B cell (primary cell): ENCODE measurements at regions not wholly inside any gene's neighbourhood (a gene's known extent, or its start where the extent isn't known, plus 50 kb on each side); places are given as distances from the start of the nearest gene placed in this dataset.

ENCODE experiments used
- ATAC-seq: fragments of 200-7000 bp; cut with Tn5 transposase; one replicate; pipeline ENCODE4 v1.10.0; 2021; ENCODE audit warnings: low read depth, mild to moderate bottlenecking, moderate number of reproducible peaks, moderate library complexity
- CTCF ChIA-PET: fragments of 350-600 bp; sonication (Branson Sonifier 250); formaldehyde crosslinking; loops from one replicate; lab custom pipeline; 2021; ENCODE audit warnings: antibody characterized with exemption, inconsistent platforms; lab: Charles Lee
- POLR2A ChIA-PET: fragments of 350-600 bp; sonication (Branson Sonifier 250); formaldehyde crosslinking; loops from one replicate; lab custom pipeline; 2021; ENCODE audit warnings: antibody characterized with exemption; lab: Charles Lee
- DNase-seq: peaks from one replicate; pipeline ENCODE4 v3.0.0; 2013
- H2AFZ ChIP-seq: 2 replicates; pipeline ENCODE4 v1.6.1; 2012; ENCODE audit warnings: mild to moderate bottlenecking, low read depth, low read length; ENCODE audit not compliant: insufficient read depth, poor library complexity, severe bottlenecking
- H3K27ac ChIP-seq, 2 donors: 1 replicate in 1 of 2; 2 replicates in 1 of 2; pipeline ENCODE4 v1.5.1; 2012 to 2013; ENCODE audit warnings: low read length in 2 of 2, mild to moderate bottlenecking in 2 of 2, moderate library complexity in 1 of 2
- H3K27me3 ChIP-seq, 4 experiments: fragments of 200-600 bp in 1 of 4; sonication (generic) in 1 of 4; replicated peaks in 1 of 4; 1 replicate in 2 of 4; 2 replicates in 2 of 4; pipeline versions ENCODE4 v1.6.1 to v1.7.0; 2013 to 2016; ENCODE audit warnings: low read length in 3 of 4, mild to moderate bottlenecking in 2 of 4, mixed read lengths in 1 of 4, moderate library complexity in 1 of 4; ENCODE audit not compliant: insufficient read depth in 4 of 4, control insufficient read depth in 3 of 4; ENCODE audit errors: control extremely low read depth in 1 of 4
- H3K36me3 ChIP-seq, 2 experiments: replicated peaks in 1 of 2; 1 replicate in 1 of 2; 2 replicates in 1 of 2; pipeline versions ENCODE4 v1.6.1 to v1.7.1; 2013; ENCODE audit warnings: low read length in 1 of 2; ENCODE audit not compliant: insufficient read depth in 2 of 2, control insufficient read depth in 1 of 2; ENCODE audit errors: control extremely low read depth in 1 of 2, extremely low read depth in 1 of 2
- H3K4me1 ChIP-seq, 2 donors: fragments of 200-600 bp in 1 of 2; sonication (generic) in 1 of 2; 1 replicate in 1 of 2; 2 replicates in 1 of 2; pipeline versions ENCODE4 v1.5.1 to v1.6.1; 2013 to 2017; ENCODE audit warnings: low read length in 2 of 2; ENCODE audit not compliant: control insufficient read depth in 2 of 2, insufficient read depth in 2 of 2
- H3K4me2 ChIP-seq: replicated peaks from 2 replicates; pipeline ENCODE3; 2012; ENCODE audit warnings: mild to moderate bottlenecking, low read depth, low read length; ENCODE audit not compliant: poor library complexity, severe bottlenecking
- H3K4me3 ChIP-seq, 5 experiments: fragments of 200-600 bp in 1 of 5; sonication (generic) in 1 of 5; 1 replicate in 3 of 5; 2 replicates in 2 of 5; pipeline versions ENCODE4 v1.5.1 to v1.7.0; 2011 to 2016; ENCODE audit warnings: low read length in 4 of 5, mild to moderate bottlenecking in 4 of 5, low read depth in 2 of 5, control low read depth in 1 of 5, moderate library complexity in 1 of 5; ENCODE audit not compliant: insufficient read depth in 1 of 5; ENCODE audit errors: control extremely low read depth in 1 of 5, extremely low read depth in 1 of 5
- H3K79me2 ChIP-seq: fragments of 200-600 bp; sonication (generic); one replicate; pipeline ENCODE4 v1.6.0; 2016; ENCODE audit warnings: low read length; ENCODE audit not compliant: control insufficient read depth, insufficient read depth
- H3K9ac ChIP-seq: fragments of 200-600 bp; sonication (generic); 2 replicates; pipeline ENCODE4 v1.6.1; 2017; ENCODE audit warnings: mild to moderate bottlenecking, low read length, moderate library complexity
- H3K9me3 ChIP-seq, 3 donors: one replicate each; pipeline versions ENCODE4 v1.6.1 to v1.7.1; 2013; ENCODE audit warnings: low read length in 2 of 3; ENCODE audit not compliant: control insufficient read depth in 2 of 3, insufficient read depth in 1 of 3; ENCODE audit errors: control extremely low read depth in 1 of 3
- H4K20me1 ChIP-seq: 2 replicates; pipeline ENCODE4 v1.6.0; 2012; ENCODE audit warnings: mild to moderate bottlenecking, low read length; ENCODE audit not compliant: insufficient read depth, control insufficient read depth, poor library complexity, severe bottlenecking
- H3K27ac Mint-ChIP-seq: one replicate; pipeline ENCODE4 v1.8.0; 2021; ENCODE audit warnings: mixed read lengths
- H3K27me3 Mint-ChIP-seq: one replicate; pipeline ENCODE4 v1.8.0; 2021; ENCODE audit warnings: mixed read lengths
- H3K4me1 Mint-ChIP-seq: one replicate; pipeline ENCODE4 v1.8.0; 2021; ENCODE audit warnings: mixed read lengths
- H3K4me3 Mint-ChIP-seq: one replicate; pipeline ENCODE4 v1.8.0; 2021; ENCODE audit warnings: mixed read lengths
- H3K9me3 Mint-ChIP-seq: one replicate; pipeline ENCODE4 v1.8.0; 2022; ENCODE audit warnings: mixed read lengths; ENCODE audit not compliant: insufficient read depth
- EZH2 ChIP-seq: IDR thresholded peaks from 2 replicates; pipeline ENCODE4 v1.6.1; 2012; ENCODE audit warnings: borderline replicate concordance, low read depth, mild to moderate bottlenecking, moderate library complexity, low read length; ENCODE audit not compliant: insufficient read depth, poor library complexity, severe bottlenecking
- WGBS: methylation state at CpG from one replicate; pipeline ENCODE4 v1.1.5; 2013; ENCODE audit warnings: missing lambda C conversion rate; ENCODE audit not compliant: insufficient coverage; 5-methylcytosine and 5-hydroxymethylcytosine counted together
- intact Hi-C: fragments of 100-400 bp; cut with micrococcal nuclease; formaldehyde crosslinking; loops from one replicate; pipeline ENCODE4 v1.10.0; 2022
- TF ChIP-seq, protein P1 (sequence below): fragments of 200-600 bp; IDR thresholded peaks from one replicate; pipeline ENCODE4 v1.8.0; 2022; ENCODE audit warnings: antibody characterized with exemption, mild to moderate bottlenecking

- no peaks in the 10 kb centered on the region for H4K20me1 ChIP-seq
- ChIA-PET POLR2A (no interaction called here), CTCF (no interaction called here)
- no peaks in the 10 kb centered on the region for H3K36me3 ChIP-seq
- Mint-ChIP-seq H3K9me3 (no peaks in the 10 kb centered on the region), H3K27me3 (peaks cover 21% of the 10 kb centered on the region), H3K27ac (no peak overlapping the region), H3K4me3 (no peak overlapping the region), H3K4me1 (no peaks in the 10 kb centered on the region)
- no peak for ATAC-seq
- no peaks in the 10 kb centered on the region for H3K79me2 ChIP-seq
- DNase-seq = no peak
- H3K27me3 ChIP-seq = peaks cover 0 to 11% (median 0%) of the 10 kb centered on the region in 4 experiments
- H3K4me2 ChIP-seq = no peak overlapping the region
- H3K4me3 ChIP-seq = no peak overlapping the region
- no peak for TF ChIP-seq EZH2
- TF ChIP-seq, protein P1, sequence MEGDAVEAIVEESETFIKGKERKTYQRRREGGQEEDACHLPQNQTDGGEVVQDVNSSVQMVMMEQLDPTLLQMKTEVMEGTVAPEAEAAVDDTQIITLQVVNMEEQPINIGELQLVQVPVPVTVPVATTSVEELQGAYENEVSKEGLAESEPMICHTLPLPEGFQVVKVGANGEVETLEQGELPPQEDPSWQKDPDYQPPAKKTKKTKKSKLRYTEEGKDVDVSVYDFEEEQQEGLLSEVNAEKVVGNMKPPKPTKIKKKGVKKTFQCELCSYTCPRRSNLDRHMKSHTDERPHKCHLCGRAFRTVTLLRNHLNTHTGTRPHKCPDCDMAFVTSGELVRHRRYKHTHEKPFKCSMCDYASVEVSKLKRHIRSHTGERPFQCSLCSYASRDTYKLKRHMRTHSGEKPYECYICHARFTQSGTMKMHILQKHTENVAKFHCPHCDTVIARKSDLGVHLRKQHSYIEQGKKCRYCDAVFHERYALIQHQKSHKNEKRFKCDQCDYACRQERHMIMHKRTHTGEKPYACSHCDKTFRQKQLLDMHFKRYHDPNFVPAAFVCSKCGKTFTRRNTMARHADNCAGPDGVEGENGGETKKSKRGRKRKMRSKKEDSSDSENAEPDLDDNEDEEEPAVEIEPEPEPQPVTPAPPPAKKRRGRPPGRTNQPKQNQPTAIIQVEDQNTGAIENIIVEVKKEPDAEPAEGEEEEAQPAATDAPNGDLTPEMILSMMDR = no peak
- intact Hi-C loops = no loop called here
- no peak overlapping the region for H3K9ac ChIP-seq
- H3K27ac ChIP-seq = no peak overlapping the region
- no peak overlapping the region for H2AFZ ChIP-seq
- WGBS = no CpG with 5 or more reads among the region's 1 CpG
- peaks cover 0 to 2% (median 0%) of the 10 kb centered on the region in 3 donors for H3K9me3 ChIP-seq
- H3K4me1 ChIP-seq = no peaks in the 10 kb centered on the region
These were observed 67.0 kb upstream of the ACAN start for GRCh38 chr15:88736204-88736603.

- no peak for TF ChIP-seq EZH2
- TF ChIP-seq, protein P1 = no peak
- CTCF ChIA-PET = no interaction called here
- no peaks in the 10 kb centered on the region for H3K9me3 Mint-ChIP-seq
- Histone ChIP-seq H3K4me3 (no peak overlapping the region), H3K9ac (no peak overlapping the region), H4K20me1 (no peaks in the 10 kb centered on the region), H3K9me3 (peaks cover 0 to 7% (median 0%) of the 10 kb centered on the region in 3 donors), H2AFZ (no peak overlapping the region), H3K27me3 (peaks cover 0 to 17% (median 2%) of the 10 kb centered on the region in 4 experiments), H3K79me2 (no peaks in the 10 kb centered on the region), H3K4me1 (no peaks in the 10 kb centered on the region), H3K4me2 (no peak overlapping the region), H3K36me3 (no peaks in the 10 kb centered on the region), H3K27ac (no peak overlapping the region)
- no peaks in the 10 kb centered on the region for H3K4me1 Mint-ChIP-seq
- no peak for DNase-seq
- H3K27me3 Mint-ChIP-seq = peaks cover 30% of the 10 kb centered on the region
- POLR2A ChIA-PET = no interaction called here
- no peak overlapping the region for H3K4me3 Mint-ChIP-seq
- WGBS = 80% methylated on average over 3 of the region's 4 CpGs
- intact Hi-C loops = no loop called here
- ATAC-seq = no peak
- H3K27ac Mint-ChIP-seq = no peak overlapping the region
These were observed 64.4 kb upstream of the ACAN start for GRCh38 chr15:88738796-88739195.
